Neural crest cell (in vitro differentiated cells): ENCODE measurements at regions not wholly inside any gene's neighbourhood (a gene's known extent, or its start where the extent isn't known, plus 50 kb on each side); places are given as distances from the start of the nearest gene placed in this dataset.

Experiments used
- DNase-seq: peaks from one replicate; pipeline ENCODE4 v3.0.0; 2021; ENCODE audit warnings: low read depth, mixed read lengths, low spot score
- H3K27ac Mint-ChIP-seq: one replicate; pipeline ENCODE4 v1.8.0; 2021; ENCODE audit warnings: mild to moderate bottlenecking, mixed read lengths; ENCODE audit not compliant: unreplicated experiment
- H3K27me3 Mint-ChIP-seq: 2 replicates; pipeline ENCODE4 v1.8.0; 2021; ENCODE audit warnings: low read depth, mild to moderate bottlenecking, mixed read lengths
- H3K36me3 Mint-ChIP-seq: 2 replicates; pipeline ENCODE4 v1.8.0; 2021; ENCODE audit warnings: low read depth, mild to moderate bottlenecking, mixed read lengths
- H3K4me1 Mint-ChIP-seq: 2 replicates; pipeline ENCODE4 v1.8.0; 2021; ENCODE audit warnings: mixed read lengths
- H3K4me3 Mint-ChIP-seq: one replicate; pipeline ENCODE4 v1.8.0; 2021; ENCODE audit warnings: mild to moderate bottlenecking, mixed read lengths
- H3K9me3 Mint-ChIP-seq: 2 replicates; pipeline ENCODE4 v1.8.0; 2021; ENCODE audit warnings: mixed read lengths
- CTCF ChIP-seq: fragments of 200-600 bp; sonication (generic); conservative IDR thresholded peaks from 2 replicates; pipeline ENCODE4 v1.5.0; 2021; ENCODE audit warnings: antibody characterized with exemption, mild to moderate bottlenecking

GRCh38 chr6:21902628-21903169 is 309.1 kb downstream of the SOX4 start:
- H3K27me3 Mint-ChIP-seq = no peaks in the 10 kb centered on the region
- peaks cover 27% of the 10 kb centered on the region for H3K4me1 Mint-ChIP-seq
- peaks cover 9% of the 10 kb centered on the region for H3K36me3 Mint-ChIP-seq
- H3K27ac Mint-ChIP-seq = peak overlapping the region; percentile 63
- no peak for TF ChIP-seq CTCF
- DNase-seq = no peak
- no peak overlapping the region for H3K4me3 Mint-ChIP-seq
- peaks cover 8% of the 10 kb centered on the region for H3K9me3 Mint-ChIP-seq

- no peak for TF ChIP-seq CTCF
- Mint-ChIP-seq H3K27ac (no peak overlapping the region), H3K9me3 (peaks cover under 1% of the 10 kb centered on the region), H3K36me3 (peaks cover 6% of the 10 kb centered on the region), H3K4me1 (peaks cover 16% of the 10 kb centered on the region), H3K4me3 (no peak overlapping the region), H3K27me3 (no peaks in the 10 kb centered on the region)
- DNase-seq = no peak
Measured at GRCh38 chr6:21905531-21905930, 312.0 kb downstream of the SOX4 start.

- H3K27ac Mint-ChIP-seq = no peak overlapping the region
- no peak for DNase-seq
- H3K36me3 Mint-ChIP-seq = peaks cover 8% of the 10 kb centered on the region
- peaks cover 16% of the 10 kb centered on the region for H3K4me1 Mint-ChIP-seq
- H3K4me3 Mint-ChIP-seq = no peak overlapping the region
- no peak for TF ChIP-seq CTCF
- H3K9me3 Mint-ChIP-seq = no peaks in the 10 kb centered on the region
- no peaks in the 10 kb centered on the region for H3K27me3 Mint-ChIP-seq
Measured at GRCh38 chr6:21906826-21907225, 313.3 kb downstream of the SOX4 start.

GRCh38 chr6:21907291-21907690 is 313.7 kb downstream of the SOX4 start:
- peaks cover 19% of the 10 kb centered on the region for H3K4me1 Mint-ChIP-seq
- H3K27ac Mint-ChIP-seq = peak overlapping the region; percentile 47
- H3K4me3 Mint-ChIP-seq = no peak overlapping the region
- no peaks in the 10 kb centered on the region for H3K27me3 Mint-ChIP-seq
- no peaks in the 10 kb centered on the region for H3K9me3 Mint-ChIP-seq
- no peak for TF ChIP-seq CTCF
- DNase-seq = no peak
- H3K36me3 Mint-ChIP-seq = peaks cover 8% of the 10 kb centered on the region

- no peak for DNase-seq
- Mint-ChIP-seq H3K9me3 (no peaks in the 10 kb centered on the region), H3K4me3 (no peak overlapping the region), H3K4me1 (peaks cover 9% of the 10 kb centered on the region), H3K36me3 (peaks cover 8% of the 10 kb centered on the region), H3K27ac (peak overlapping the region; percentile 85), H3K27me3 (no peaks in the 10 kb centered on the region)
- no peak for TF ChIP-seq CTCF
Measured at GRCh38 chr6:21908161-21908848, 314.8 kb downstream of the SOX4 start.
